HG02943 (cell line): ENCODE measurements at regions not wholly inside any gene's neighbourhood (a gene's known extent, or its start where the extent isn't known, plus 50 kb on each side); places are given as distances from the start of the nearest gene placed in this dataset.

Experiments used
- ATAC-seq: cut with Tn5 transposase; IDR thresholded peaks from one replicate; pipeline ENCODE4 v1.9.1; 2021; ENCODE audit warnings: mild to moderate bottlenecking, low read depth, moderate library complexity; ENCODE audit not compliant: unreplicated experiment

DNA sequence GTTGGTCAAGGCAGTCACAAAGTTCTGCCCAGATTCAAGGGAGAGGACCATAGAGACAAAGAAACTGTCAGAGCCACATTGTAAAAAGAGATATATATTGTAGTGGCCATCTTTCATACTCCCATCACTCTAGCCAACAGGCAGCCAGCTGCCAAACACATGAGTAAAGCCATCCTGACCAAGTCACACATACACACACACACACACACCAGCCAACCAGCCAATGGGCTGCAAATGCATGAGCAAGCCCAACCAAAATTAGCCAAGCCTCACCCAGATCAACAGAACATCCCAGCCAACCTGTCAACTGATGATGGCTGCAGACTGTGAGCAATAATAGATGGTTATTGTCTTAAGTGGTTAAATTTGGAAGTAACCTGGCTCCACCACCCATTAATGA lies 120.7 kb downstream of the SEC16B start:
- ATAC-seq, result no peak

DNA sequence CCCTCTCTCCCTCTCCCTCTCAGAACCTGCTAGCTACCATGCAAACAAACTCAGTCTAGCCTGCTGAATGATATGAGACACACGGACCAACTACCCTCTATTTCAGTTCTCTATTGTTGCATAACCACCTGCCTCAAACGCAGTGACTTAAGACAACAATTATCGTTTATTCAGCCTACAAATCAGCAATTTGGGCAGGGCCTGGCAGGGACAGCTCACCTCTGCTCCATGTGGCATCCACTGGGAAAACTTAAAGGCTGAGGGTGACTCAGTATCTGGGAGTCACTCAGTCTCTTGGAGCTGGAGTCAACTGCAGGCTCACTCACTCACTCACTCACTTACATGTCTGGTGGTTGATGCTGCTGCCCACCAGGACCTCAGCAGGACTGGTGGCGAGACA lies 121.3 kb downstream of the SEC16B start:
- ATAC-seq, result no peak

DNA sequence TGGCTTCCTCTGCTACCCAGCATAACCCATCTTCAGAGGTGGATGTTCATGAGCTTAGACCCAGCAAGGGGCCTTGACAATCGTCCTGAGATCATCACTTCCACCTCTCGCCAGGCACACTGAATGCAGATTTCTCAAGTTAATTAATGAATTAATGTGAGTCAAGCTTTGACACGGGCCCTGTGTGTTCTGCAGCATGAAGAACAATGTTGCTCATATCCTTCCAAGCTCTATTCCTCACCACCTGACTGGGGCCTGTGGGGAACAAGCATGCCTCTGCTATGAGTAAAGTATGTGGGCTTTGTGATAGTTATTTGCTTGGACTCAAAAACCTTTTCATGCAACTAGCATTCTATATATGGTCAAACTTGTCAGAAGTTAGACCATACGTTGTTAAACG lies 122.0 kb downstream of the SEC16B start:
- no peak for ATAC-seq

DNA sequence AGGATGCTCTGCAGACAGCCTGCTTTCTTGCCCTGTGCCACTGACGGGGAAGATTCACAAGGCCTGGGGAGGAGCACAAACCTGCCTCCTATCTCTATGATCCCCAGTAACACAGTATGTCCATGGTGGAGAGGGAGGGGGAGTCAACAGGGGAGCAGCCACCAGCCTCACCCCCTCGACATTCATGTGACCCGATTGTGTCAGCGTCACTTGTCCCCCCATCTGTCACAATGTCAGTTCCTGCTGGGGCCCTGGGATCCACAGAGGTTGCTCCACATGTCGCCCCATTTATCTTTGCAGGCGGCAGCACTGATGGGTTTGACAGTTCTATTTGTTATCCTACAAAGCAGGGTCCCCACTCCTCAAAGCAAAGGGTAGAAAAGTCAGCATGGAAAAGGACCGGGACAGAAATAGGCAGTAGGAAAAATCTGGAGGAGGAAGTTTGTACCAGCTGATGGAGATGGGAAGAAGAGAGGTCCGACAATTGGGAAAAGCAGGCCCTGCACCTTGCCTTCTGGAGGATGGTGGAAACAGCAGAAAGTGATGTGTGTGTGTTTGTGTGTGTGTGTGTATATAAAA lies 130.9 kb downstream of the SEC16B start:
- no peak for ATAC-seq

DNA sequence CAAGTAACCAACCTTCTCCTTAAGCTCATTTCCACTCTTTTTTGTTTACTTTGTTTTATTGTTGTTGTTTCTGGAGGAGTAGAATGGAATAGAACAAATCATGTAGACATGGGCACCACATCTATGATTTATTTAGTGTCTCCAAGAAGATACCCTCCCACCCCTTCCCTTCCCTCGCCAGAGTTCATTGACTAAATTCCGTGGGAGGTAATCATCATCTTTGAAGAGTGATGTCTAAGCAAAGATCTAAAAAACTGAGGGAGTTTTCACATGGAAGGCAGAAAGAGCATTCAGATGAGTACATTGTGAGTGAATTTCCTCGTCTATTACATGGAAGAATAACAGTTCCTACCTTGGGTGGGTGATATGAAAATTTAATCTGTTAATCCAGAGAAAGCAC lies 136.2 kb downstream of the SEC16B start:
- ATAC-seq, result no peak

DNA sequence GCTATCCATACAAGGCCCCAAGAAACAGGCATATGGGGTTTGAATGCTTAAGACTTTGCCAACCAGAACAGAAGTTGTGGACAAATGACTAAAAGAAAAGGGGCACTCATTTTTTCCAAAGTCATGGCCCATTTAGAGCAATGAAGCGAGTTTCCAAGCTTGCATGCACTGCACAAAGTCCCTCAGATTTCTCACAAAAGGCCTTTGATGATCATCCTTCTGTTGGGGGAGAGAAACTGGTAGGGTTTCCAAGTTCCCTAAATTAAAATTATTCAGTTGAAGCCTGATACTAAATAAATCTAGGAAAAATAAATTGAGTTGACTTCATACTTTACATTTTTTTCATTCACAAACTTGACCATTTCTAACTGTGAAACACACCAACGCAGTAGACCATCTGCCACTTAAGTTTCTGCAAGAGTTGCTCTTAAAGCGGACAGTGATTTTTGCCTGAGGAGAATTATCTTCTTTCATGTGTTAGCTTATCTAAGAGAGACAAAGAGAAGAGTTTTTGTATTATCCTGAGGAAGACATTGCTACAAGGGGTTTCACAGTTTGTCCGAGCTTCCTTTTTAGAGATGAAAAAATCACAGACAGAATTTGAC lies 139.2 kb downstream of the SEC16B start:
- no peak for ATAC-seq

DNA sequence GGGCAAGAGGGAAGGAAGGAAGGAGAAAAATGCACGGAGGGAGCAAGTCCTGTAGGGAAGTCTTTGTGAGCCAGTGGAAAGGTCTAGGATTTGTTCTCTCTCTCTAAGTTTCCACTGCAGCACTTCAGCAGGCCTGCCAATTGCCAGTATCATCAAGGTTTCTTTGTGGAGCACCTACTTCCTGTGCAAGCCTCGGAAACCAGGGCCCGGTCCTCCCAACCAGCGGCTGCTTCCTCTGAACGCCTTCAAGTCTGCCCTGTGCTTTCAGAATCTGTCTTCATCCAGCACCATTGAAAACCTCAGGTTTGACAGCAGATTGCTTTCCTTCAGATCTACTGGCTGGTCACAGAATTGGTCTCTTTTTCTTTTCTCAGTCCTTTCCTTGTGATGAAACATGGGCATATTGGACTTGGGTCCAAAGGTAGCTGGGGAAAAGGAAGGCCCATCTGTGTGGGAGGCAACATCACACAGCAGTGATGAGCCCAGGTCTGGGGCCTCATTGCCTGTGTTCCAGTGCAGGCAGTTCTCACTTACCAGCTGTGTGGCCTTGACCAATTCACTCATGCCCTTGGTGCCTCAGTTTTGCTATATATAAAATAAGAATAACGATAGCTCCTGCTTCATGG lies 144.5 kb downstream of the SEC16B start:
- ATAC-seq, result no peak

DNA sequence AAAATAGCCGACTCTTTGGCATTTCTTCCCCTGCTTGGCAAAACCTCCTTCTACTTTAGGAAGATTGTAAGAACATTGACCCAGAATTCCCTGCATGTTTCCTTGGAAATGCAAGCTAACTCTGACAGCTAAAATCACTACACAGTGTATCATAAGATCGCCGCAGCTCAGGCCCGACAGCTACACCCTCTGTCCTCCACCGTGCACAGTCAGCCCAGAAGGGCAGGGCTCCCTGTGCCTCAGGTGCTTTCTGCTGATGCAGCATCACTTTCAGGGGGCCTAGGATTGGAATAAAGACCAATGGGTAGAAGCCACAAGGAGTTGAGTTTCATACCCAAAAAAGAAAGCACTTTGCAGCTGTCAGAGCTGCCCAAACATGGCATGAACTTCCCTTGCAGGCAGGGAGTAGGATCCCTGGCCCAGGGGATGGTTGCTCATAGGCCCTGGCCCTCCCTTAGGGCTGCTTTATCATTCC lies 145.3 kb downstream of the SEC16B start:
- ATAC-seq, result no peak

DNA sequence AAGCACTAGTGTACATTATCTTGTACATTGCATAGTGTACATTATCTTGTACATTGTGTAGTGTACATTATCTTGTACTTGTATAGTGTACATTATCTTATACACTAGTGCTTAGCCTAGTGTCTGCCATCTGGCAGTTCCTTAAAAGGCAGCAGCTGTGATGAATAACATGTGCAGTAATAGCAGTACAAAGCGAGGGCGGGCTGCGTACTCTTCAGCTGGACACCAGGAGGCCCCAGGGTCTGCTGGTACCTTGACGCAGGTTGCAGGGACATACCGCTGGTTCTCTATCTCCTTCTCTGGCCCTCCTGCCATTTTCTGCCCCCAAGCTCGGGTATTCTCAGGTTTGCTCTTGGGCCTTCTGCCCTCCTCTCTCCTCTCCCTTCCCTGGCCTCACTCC lies 149.6 kb downstream of the SEC16B start:
- ATAC-seq, result no peak

DNA sequence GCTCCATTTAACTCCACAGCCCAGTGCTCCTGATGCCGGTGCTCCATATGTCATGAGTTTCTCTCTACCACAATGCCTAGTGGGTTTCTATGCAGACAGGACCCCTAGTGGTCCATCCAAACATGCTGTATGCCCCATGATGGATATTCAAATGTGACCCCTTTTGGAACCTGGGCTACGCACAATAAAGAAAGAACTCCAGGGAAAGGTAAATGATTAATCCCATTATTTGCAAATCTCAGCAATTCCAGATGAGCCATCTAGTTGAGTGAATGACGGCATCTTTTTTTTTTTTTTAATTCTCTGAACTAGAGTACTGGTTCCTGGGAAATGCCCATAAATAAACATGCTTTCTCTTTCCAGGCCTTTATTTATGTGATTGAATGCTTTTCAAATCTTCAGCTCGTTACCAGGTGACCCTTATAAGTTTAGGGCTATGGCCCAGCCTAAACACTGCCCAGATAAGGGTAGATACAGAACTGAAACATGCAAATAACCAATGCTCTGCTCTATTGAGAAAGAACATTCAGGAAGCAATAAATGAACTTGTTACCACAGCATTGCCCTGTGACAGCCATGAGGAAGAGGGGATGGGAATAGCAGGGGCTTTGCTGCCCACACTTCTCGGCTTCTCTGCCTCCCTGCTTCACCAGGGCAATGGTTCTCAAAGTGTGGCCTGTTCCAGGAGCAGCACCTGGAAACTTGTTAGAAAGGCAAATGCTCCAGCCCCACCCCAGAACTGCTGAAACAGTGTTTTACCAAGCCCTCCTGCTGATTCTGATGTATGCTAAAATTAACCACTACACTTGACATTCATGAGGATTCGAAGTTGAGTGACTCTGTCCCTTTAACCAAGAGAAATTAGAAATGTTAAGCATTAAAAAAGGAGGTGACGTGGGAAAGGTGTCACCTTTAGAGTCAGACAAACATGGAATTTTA lies 151.7 kb downstream of the SEC16B start:
- peak; percentile 96 for ATAC-seq

DNA sequence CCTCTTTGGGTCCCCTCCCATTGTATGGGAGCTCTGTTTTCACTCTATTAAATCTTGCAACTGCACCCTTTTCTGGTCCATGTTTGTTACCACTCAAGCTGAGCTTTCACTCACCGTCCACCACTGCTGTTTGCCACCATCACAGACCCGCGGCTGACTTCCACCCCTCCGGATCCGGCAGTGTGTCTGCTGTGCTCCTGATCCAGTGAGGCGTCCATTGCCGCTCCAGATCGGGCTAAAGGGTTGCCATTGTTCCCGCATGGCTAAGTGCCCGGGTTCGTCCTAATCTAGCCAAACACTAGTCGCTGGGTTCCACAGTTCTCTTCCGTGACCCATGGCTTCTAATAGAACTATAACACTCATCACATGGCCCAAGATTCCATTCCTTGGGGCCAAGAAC lies 157.2 kb downstream of the SEC16B start:
- no peak for ATAC-seq

DNA sequence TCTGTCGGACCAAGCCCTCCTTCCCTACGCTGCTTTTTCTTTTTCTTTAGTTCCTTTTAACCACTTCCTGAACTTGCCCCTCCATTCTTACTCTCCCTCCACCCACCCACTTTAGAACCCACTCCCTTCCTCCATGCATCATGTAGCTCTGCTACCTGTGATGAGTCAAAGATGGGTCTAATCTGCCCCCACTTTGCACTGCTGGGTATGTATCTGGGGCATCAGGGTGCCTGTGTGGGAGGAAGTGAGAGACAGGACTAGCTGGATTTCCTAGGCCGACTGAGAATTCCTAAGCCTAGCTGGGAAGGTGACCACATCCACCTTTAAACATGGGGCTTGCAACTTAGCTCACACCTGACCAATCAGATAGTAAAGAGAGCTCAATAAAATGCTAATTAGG lies 157.7 kb downstream of the SEC16B start:
- ATAC-seq, result no peak

DNA sequence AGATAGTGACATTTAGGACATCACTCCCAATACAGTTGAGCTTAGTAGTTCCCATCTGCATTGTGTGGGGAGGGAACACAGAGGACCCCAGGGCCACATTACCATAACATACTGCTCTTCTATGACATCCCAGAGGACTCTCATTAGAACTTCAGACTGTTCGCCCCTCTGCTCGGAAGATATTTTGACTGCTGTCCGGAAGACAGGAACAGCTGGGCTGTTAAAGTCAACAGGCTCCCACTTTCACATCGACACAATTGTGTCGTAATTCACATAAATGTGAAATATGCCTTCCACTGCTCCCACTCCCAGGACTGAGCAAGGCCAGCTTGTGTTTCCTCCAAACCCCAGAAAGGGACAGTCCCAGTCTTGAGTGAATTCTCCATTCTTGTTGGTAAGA lies 158.4 kb downstream of the SEC16B start:
- no peak for ATAC-seq

DNA sequence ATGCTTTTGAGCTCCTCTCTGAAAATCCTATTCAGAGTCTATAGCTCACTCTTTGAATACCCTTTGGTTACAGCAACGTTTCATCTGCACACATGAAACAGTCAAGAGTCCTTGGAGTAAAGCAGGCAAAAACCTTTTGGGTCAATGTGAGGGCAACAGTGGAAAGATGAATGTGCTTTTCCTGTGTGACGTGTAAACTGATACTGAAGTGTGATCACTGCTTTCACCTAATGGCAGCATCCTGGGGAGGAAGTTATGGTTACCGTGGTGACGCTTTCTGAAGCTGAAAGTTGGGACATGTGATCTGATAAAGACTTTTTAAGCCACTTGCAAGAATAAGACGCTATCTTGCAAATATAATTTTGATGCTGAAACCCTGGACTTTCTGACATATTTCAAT lies 160.0 kb downstream of the SEC16B start:
- peak; percentile 98 for ATAC-seq

DNA sequence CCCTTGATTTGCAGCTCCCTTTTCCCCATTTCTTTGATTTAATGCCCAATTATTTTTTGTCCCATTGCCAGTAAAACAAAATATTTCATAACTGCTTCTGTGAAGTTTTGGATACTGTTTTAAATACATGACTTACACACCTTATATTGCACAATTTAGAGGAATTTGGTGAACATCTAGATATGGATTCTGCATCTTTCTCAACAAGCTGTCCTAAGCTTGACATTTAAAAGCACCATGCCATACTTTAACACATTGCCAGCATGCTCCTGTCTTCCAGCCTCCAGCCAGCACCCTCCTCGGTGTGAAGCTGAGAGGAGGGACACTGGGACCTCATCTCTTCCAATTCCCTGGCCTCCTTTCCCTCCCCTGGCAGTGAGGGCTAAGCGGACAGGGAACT lies 167.6 kb downstream of the SEC16B start:
- no peak for ATAC-seq

DNA sequence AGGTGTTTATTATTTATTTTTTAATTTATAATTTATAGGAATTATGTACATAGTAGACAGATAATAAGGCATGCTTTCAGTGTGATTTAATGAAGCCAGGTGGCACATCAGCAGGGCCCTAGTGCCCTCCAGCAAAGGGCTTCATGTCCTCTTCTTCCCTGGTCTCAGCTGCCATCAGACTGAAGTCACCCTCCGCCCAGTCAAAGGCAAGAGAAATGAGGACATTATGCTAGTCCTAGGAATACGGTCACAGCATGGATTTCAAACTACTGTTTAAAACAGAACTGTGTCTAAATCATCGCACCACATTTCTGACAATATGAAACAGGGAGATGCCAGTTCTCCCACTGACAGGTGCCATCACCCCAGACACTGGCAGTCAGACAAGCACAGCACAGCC lies 168.1 kb downstream of the SEC16B start:
- ATAC-seq, result no peak

DNA sequence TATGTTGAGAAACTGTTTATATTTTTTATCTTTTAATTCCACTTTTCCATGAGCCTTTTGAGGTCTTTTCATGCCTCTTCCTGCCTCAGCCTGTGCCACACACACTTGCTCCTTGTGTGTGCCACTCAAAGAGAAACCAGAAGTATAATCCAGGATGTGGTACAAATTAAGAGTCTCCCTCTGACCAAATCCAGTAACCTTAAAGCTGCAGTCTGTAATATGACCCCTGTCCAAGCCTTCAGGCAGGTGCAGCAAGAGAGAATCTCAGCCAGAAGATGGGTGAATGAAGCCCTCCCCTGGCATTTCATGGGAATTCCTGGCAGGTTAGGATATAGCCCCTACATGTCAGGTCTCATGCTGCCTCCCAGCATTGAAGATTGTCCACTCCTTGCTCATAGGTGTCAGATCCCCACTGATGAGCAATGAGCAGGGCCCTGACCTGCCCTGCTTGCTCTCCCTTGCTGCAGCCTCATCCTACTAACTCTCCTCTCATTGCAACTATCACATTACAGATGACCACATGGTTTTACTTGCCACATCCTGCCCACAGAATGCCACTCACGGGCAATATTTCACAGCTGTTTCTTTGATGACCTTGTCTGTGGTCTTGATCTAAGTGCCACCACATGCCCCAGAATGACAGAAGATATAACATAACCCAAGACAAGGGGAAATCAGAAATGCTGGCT lies 169.3 kb downstream of the SEC16B start:
- peak; percentile 78 for ATAC-seq

DNA sequence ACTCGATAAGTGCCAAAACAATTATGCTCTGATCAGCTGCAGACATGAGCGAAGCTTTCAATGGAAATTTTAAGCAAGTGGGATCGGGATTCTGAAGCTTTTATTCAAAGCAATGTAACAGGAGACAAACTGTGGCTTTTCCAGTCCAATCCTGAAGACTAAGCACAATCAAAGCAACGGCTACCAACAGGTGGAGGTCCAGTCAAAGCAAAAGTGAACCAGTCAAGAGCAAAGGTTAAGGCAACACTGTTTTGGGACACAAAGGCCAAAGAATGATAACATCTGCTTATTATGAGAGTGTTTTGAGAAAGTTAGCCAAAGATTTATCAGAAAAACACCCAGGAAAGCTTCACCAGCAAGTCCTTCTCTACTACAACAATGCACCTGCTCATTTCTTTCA lies 170.1 kb downstream of the SEC16B start:
- no peak for ATAC-seq

DNA sequence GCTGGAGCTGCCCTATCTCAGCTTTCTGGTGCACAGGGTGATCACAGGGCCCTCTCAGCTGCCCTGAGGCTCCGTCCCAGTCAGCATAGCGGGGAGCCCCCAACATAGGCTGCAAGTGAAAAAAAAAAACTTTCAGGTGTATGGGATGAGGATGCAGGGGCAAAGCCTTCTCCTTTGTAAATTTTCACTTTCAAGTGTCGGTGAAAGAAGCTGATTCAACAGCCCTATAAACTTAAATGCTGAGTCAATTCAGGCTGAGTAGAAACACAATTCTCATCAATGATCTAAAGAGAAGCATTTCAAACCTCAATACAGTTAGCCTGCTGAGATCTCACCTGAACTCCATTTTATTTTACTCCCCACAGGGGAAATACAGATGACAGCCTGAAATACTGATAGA lies 171.2 kb downstream of the SEC16B start:
- peak; percentile 37 for ATAC-seq

DNA sequence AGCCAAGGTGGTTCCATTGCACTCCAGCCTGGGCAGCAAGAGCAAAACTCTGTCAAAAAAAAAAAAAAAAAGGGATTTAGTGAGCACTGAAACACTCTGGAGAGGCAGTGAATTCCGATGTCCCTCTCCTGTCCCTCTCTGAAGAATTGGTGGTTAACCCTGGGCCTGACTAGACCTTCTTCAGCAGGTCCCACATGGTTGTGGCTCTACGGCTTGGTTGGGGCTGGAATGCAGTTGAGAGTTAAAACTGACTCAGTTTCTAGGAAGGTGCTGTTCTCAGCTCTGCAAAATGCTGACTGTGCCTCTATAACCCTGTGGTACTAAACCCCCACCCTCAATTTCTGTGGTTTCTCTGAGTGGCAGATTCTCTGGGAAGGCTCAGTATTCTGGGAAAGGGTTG lies 173.3 kb downstream of the SEC16B start:
- ATAC-seq, result no peak
